ENCODE measurements at regions not wholly inside any gene's neighbourhood (a gene's known extent, or its start where the extent isn't known, plus 50 kb on each side); places are given as distances from the start of the nearest gene placed in this dataset.

- no peaks in the 10 kb centered on the region for H3K79me2 ChIP-seq (ENCODE audit: control insufficient read depth, insufficient read depth, low read length)
- Mint-ChIP-seq H3K27me3 (no peaks in the 10 kb centered on the region), H3K4me1 (no peaks in the 10 kb centered on the region), H3K27ac (no peak overlapping the region), H3K9me3 (ENCODE audit: insufficient read depth) (peaks cover 4% of the 10 kb centered on the region), H3K4me3 (no peak overlapping the region)
- no peaks in the 10 kb centered on the region for H3K4me1 ChIP-seq (ENCODE audit: control insufficient read depth in 2 of 2, insufficient read depth in 2 of 2, low read length in 2 of 2)
- H4K20me1 ChIP-seq (ENCODE audit: control insufficient read depth, insufficient read depth, low read length, poor library complexity, severe bottlenecking): no peaks in the 10 kb centered on the region
- no CpG with 5 or more reads among the region's 2 CpGs for WGBS (ENCODE audit: insufficient coverage)
- ChIA-PET POLR2A (no interaction called here), CTCF (no interaction called here)
- H3K27ac ChIP-seq (ENCODE audit: low read length in 2 of 2): no peak overlapping the region
- no peaks in the 10 kb centered on the region for H3K27me3 ChIP-seq (replicated peaks in 1 of 4; ENCODE audit: control extremely low read depth in 1 of 4, control insufficient read depth in 3 of 4, insufficient read depth in 4 of 4, low read length in 3 of 4)
- intact Hi-C loops (cut with micrococcal nuclease): no loop called here
- H3K36me3 ChIP-seq (replicated peaks in 1 of 2; ENCODE audit: control extremely low read depth in 1 of 2, control insufficient read depth in 1 of 2, extremely low read depth in 1 of 2, insufficient read depth in 2 of 2, low read length in 1 of 2): no peaks in the 10 kb centered on the region
- ATAC-seq (ENCODE audit: low read depth): no peak
- TF ChIP-seq, protein P1, sequence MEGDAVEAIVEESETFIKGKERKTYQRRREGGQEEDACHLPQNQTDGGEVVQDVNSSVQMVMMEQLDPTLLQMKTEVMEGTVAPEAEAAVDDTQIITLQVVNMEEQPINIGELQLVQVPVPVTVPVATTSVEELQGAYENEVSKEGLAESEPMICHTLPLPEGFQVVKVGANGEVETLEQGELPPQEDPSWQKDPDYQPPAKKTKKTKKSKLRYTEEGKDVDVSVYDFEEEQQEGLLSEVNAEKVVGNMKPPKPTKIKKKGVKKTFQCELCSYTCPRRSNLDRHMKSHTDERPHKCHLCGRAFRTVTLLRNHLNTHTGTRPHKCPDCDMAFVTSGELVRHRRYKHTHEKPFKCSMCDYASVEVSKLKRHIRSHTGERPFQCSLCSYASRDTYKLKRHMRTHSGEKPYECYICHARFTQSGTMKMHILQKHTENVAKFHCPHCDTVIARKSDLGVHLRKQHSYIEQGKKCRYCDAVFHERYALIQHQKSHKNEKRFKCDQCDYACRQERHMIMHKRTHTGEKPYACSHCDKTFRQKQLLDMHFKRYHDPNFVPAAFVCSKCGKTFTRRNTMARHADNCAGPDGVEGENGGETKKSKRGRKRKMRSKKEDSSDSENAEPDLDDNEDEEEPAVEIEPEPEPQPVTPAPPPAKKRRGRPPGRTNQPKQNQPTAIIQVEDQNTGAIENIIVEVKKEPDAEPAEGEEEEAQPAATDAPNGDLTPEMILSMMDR (IDR thresholded peaks at IDR 0.05): no peak
- no peak for TF ChIP-seq EZH2 (IDR thresholded peaks at IDR 0.05; ENCODE audit: borderline replicate concordance, insufficient read depth, low read depth, low read length, poor library complexity, severe bottlenecking)
- H3K4me2 ChIP-seq (replicated peaks; ENCODE audit: low read depth, low read length, poor library complexity, severe bottlenecking): no peak overlapping the region
- H3K9me3 ChIP-seq (ENCODE audit: control extremely low read depth in 1 of 3, control insufficient read depth in 2 of 3, insufficient read depth in 1 of 3, low read length in 2 of 3): no peaks in the 10 kb centered on the region
- H2AFZ ChIP-seq (ENCODE audit: insufficient read depth, low read depth, low read length, poor library complexity, severe bottlenecking): no peak overlapping the region
- no peak for DNase-seq
- H3K4me3 ChIP-seq (ENCODE audit: control extremely low read depth in 1 of 5, extremely low read depth in 1 of 5, insufficient read depth in 1 of 5, low read depth in 2 of 5, low read length in 4 of 5): no peak overlapping the region
- no peak overlapping the region for H3K9ac ChIP-seq (ENCODE audit: low read length)
Measured at GRCh38 chr13:34048652-34049051, 230.7 kb downstream of the RFC3 start.

GRCh38 chr13:34056733-34057258 is 238.8 kb downstream of the RFC3 start:
- ATAC-seq (ENCODE audit: low read depth) (no peak), DNase-seq (no peak)
- no peaks in the 10 kb centered on the region for H3K4me1 ChIP-seq (ENCODE audit: control insufficient read depth in 2 of 2, insufficient read depth in 2 of 2, low read length in 2 of 2)
- peaks cover 0 to 11% (median 0%) of the 10 kb centered on the region in 3 donors for H3K9me3 ChIP-seq (ENCODE audit: control extremely low read depth in 1 of 3, control insufficient read depth in 2 of 3, insufficient read depth in 1 of 3, low read length in 2 of 3)
- Mint-ChIP-seq H3K27ac (no peak overlapping the region), H3K4me1 (no peaks in the 10 kb centered on the region), H3K4me3 (no peak overlapping the region), H3K27me3 (peaks cover 3% of the 10 kb centered on the region), H3K9me3 (ENCODE audit: insufficient read depth) (peaks cover 4% of the 10 kb centered on the region)
- ChIA-PET POLR2A (no interaction called here), CTCF (no interaction called here)
- H3K4me3 ChIP-seq (ENCODE audit: control extremely low read depth in 1 of 5, extremely low read depth in 1 of 5, insufficient read depth in 1 of 5, low read depth in 2 of 5, low read length in 4 of 5): no peak overlapping the region
- 78% methylated on average over 1 of the region's 1 CpG for WGBS (ENCODE audit: insufficient coverage)
- H4K20me1 ChIP-seq (ENCODE audit: control insufficient read depth, insufficient read depth, low read length, poor library complexity, severe bottlenecking): no peaks in the 10 kb centered on the region
- H3K36me3 ChIP-seq (replicated peaks in 1 of 2; ENCODE audit: control extremely low read depth in 1 of 2, control insufficient read depth in 1 of 2, extremely low read depth in 1 of 2, insufficient read depth in 2 of 2, low read length in 1 of 2): no peaks in the 10 kb centered on the region
- H3K27me3 ChIP-seq (replicated peaks in 1 of 4; ENCODE audit: control extremely low read depth in 1 of 4, control insufficient read depth in 3 of 4, insufficient read depth in 4 of 4, low read length in 3 of 4): no peaks in the 10 kb centered on the region
- intact Hi-C loops (cut with micrococcal nuclease): no loop called here
- H3K4me2 ChIP-seq (replicated peaks; ENCODE audit: low read depth, low read length, poor library complexity, severe bottlenecking): no peak overlapping the region
- H3K27ac ChIP-seq (ENCODE audit: low read length in 2 of 2): no peak overlapping the region
- no peak overlapping the region for H3K9ac ChIP-seq (ENCODE audit: low read length)
- no peak overlapping the region for H2AFZ ChIP-seq (ENCODE audit: insufficient read depth, low read depth, low read length, poor library complexity, severe bottlenecking)
- TF ChIP-seq, protein P1 (IDR thresholded peaks at IDR 0.05): no peak
- TF ChIP-seq EZH2 (IDR thresholded peaks at IDR 0.05; ENCODE audit: borderline replicate concordance, insufficient read depth, low read depth, low read length, poor library complexity, severe bottlenecking): no peak
- H3K79me2 ChIP-seq (ENCODE audit: control insufficient read depth, insufficient read depth, low read length): no peaks in the 10 kb centered on the region
